ENCODE measurements at regions not wholly inside any gene's neighbourhood (a gene's known extent, or its start where the extent isn't known, plus 50 kb on each side); places are given as distances from the start of the nearest gene placed in this dataset.

DNA sequence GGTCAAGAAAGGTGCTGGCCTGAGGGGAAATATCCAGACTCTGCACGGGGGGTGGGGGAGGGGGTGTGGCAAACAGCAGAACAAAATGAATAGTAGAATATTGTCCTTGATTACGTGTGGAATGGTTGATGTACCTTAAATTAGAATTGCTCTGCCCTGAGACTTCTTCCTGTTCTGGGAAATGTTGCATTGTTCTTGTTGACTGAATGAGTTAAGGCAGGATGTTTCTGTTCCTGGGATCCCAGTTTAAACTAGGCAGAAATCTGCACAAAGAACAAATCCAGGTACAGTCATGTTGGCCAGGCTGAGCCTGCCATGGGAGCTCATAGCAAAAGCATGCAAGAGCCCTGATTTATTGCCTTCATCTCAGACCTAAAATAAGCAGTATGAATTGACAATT lies 558.7 kb upstream of the VSTM2A start:
- TF ChIP-seq CTCF (IDR thresholded peaks at IDR 0.05) (no peak), POLR2A (IDR thresholded peaks at IDR 0.05) (no peak)

Data from adrenal gland (tissue), 5 donors.